DLD1 (cell line): ENCODE measurements at regions not wholly inside any gene's neighbourhood (a gene's known extent, or its start where the extent isn't known, plus 50 kb on each side); places are given as distances from the start of the nearest gene placed in this dataset.
"Not testable (repeated sequence)": the region's sequence is repeated elsewhere in the genome, so short reads cannot be mapped to it uniquely, and the experiment has no call there.

Experiments
- in situ Hi-C: cut with HindIII; loops from 2 replicates; pipeline ENCODE4 v1.10.0; 2017; ENCODE audit warnings: low sequenced_read_pairs

DNA sequence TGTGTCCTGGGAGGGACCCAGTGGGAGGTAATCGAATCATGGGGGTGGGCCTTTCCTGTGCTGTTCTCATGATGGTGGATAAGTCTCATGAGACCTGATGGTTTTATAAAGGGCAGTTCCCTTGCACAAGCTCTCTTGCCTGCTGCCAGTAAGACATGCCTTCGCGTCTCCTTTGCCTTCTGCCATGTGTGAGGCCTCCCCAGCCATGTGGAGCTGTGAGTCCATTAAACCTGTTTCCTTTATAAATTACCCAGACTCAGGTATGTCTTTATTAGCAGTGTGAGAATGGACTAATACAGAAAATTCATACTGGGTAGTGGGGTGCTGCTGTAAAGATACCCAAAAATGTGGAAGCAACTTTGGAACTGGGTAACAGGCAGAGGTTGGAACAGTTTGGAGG lies 300.0 kb upstream of the ZFP42 start:
- in situ Hi-C loops = not testable (repeated sequence)

DNA sequence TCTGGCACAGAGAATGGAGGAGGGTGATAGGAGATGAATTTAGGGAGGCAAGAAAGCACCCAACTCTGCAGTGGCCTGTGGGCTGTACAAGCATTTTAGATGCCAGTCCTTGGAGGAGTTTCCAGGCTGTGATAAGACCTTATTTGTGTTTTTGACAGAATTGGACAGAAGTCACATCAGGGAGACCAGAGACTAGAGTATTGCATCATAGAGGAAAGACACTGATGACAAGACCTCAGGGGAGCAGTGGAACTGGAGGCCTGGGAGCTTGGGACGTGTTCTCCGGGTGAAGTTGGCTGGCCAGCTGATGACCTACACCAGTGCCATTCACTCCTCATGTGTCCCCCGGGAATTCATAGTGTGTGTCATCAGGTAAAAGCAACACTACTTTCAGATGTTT lies 284.0 kb upstream of the ZFP42 start:
- in situ Hi-C loops = no loop called here

GRCh38 chr4:187714957-187715356 lies 280.6 kb upstream of the ZFP42 start:
- in situ Hi-C loops = no loop called here

DNA sequence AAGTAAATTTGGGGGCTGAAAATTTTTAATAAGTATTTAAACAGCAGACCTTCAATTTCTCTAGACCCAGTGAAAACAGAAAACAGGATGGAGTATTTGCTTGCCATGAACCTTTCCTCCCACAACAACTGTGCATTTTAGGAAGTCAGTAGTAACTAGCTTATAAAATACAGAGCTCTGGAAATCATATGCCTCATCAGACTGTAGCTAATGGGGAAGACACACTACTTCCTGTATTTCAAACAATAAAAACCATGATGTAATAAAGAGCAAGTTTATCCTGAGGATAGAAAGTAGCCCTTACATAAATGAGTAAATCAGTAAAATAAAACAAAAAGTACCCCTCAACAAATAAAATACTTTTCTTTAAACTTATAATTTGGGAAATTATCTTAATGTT lies 280.1 kb upstream of the ZFP42 start:
- in situ Hi-C loops = no loop called here

GRCh38 chr4:187724456-187724855 lies 271.1 kb upstream of the ZFP42 start:
- in situ Hi-C loops = no loop called here

DNA sequence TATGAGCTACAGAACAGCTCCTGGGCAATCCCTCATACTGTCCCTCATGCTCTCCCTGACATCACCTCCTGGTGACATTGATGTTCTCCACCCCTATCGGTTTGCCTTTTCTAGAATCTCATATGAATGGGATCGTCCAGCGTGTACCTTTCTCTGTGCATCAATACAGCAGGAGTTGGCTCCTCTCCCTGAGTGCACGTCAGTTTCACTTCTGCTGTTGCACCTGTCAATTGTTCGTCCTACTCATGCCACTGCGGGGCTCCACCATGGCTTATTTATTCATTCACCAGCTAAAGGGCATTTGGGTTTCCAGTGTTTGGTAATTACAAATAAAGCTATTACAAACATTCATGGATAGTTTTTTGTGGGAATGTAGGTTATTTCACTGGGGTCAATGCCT lies 269.1 kb upstream of the ZFP42 start:
- in situ Hi-C loops = no loop called here

GRCh38 chr4:187732524-187732923 lies 263.0 kb upstream of the ZFP42 start:
- in situ Hi-C loops = no loop called here

- in situ Hi-C loops = no loop called here
Observed at GRCh38 chr4:187739771-187740170, 255.8 kb upstream of the ZFP42 start.

GRCh38 chr4:187744911-187745310 lies 250.7 kb upstream of the ZFP42 start:
- in situ Hi-C loops = no loop called here

- in situ Hi-C loops = not testable (repeated sequence)
Observed at GRCh38 chr4:187750652-187751051, 244.9 kb upstream of the ZFP42 start.

GRCh38 chr4:187767158-187767557 lies 228.4 kb upstream of the ZFP42 start:
- in situ Hi-C loops = no loop called here

DNA sequence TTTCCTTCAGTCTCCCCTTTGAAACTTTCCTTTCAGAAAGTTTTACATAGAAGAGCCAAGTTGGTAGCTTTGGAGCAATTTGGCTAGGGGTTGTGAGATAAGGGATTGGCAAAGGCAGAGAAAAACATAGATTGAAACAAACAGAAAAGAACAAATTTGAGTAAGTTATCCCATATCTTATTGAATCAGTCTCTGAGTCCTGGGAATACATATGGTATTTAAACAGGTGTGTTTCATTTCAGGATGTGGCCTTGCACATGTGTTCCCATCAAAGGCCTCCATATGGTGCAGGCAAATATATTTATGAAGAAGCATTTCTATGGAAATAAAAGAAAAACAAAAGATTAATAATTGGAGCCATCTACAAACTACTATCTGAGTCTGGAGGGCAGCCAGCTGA lies 227.9 kb upstream of the ZFP42 start:
- in situ Hi-C loops = no loop called here

GRCh38 chr4:187770345-187770744 lies 225.2 kb upstream of the ZFP42 start:
- in situ Hi-C loops = no loop called here

DNA sequence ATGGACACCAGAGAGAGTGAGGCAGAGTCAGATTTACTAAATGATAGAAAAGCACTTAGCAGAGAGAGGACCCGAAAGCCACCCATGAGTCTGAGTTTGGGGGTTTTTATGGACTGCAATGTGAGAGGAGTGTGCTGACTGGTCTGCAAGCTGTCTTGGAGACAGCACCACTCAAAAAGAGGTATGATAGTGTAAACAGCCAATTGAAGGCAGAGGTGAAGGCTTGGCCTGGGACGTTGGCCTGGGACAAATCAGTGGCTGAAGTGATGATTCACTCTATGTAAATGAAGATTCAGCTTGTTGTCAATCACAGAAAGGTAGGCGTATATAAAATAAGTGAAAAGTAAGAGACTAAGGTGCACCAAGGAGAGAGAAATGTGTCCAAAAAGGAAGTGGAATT lies 217.6 kb upstream of the ZFP42 start:
- in situ Hi-C loops = no loop called here

DNA sequence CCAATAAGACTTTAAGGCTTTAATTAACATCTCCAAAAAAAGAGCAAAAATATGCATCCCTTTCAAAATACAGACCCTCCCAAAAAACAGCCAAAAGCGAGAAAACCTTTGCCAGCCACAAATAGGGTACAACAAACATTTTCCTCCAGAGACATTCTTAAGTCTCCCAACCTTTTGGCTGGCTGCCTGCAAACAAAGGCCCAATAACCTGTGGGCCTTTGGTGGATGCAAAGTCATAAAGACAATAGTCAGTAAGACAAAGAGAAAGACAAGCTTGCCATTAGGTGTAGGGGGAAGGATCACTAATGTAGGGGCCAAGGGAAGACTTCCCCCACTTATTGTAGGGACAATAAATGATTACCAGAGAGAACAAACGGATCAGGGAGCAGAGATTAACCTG lies 215.5 kb upstream of the ZFP42 start:
- in situ Hi-C loops = no loop called here

DNA sequence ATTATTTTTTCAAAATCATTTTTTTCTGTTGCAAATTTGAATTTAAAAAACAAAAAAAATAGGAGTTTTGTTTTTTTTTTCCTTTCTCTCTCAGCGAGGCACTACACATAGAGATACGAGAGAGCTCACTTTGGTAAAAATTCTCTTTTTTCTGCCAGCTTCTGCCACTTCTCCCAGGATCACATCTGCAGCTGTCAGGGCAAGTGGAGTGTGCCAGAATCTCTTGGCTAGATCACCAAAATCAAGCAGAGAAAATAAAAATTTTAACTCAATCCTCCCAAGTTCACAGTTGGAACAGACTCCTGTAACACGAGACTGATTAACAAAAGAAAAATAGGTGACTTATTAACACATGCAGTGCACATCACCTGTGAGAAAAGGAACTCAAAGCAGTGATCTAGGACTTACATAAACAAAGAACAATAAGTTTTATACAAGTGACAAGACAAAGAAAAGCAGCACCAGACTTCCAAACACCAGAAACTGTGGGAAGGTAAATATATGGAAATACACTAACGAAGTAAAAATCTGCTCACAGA lies 213.2 kb upstream of the ZFP42 start:
- in situ Hi-C loops = no loop called here

GRCh38 chr4:187786190-187786589 lies 209.4 kb upstream of the ZFP42 start:
- in situ Hi-C loops = no loop called here

GRCh38 chr4:187789078-187789477 lies 206.5 kb upstream of the ZFP42 start:
- in situ Hi-C loops = no loop called here

DNA sequence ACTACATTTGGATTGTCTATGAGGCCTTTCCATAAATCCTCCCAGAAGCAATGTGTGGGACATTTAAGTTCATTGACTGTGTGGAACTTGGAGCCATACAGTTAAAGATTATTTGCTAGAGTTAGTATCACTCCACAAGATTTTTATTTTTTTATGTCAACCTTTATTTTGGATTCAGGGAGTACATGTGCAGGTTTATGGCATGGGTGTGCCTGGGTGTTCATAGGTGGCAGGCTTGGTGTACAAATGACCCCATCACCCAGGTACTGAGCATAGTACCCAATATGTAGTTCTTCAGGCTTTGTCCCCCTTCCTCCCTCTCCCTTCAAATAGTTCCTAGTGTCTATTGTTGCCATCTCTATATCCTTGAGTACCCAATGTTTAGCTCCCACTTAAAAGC lies 199.8 kb upstream of the ZFP42 start:
- in situ Hi-C loops = no loop called here

GRCh38 chr4:187798385-187798784 lies 197.2 kb upstream of the ZFP42 start:
- in situ Hi-C loops = no loop called here

GRCh38 chr4:187799735-187800134 lies 195.8 kb upstream of the ZFP42 start:
- in situ Hi-C loops = no loop called here

DNA sequence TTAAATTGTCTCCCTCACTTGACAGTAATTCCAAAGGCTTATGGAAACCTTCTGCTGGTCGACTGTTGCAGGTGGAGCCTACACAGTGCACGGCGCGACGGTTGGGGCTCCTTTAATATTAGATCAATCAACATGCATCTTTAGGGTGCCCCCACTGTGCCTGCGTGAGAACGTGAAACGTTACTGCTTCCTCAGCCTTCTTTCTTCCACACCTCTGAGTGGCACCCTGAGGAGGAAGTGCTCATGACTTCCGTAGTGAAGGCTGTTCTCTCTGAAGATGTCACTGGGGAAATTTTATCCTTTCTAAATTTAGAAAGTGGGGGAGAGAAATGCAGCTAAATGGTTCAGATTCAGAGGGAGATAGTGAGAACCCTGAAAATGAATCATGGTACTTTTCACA lies 184.0 kb upstream of the ZFP42 start:
- in situ Hi-C loops = no loop called here

- in situ Hi-C loops = no loop called here
Observed at GRCh38 chr4:187814737-187815465, 180.7 kb upstream of the ZFP42 start.
